ENCODE measurements at regions not wholly inside any gene's neighbourhood (a gene's known extent, or its start where the extent isn't known, plus 50 kb on each side); places are given as distances from the start of the nearest gene placed in this dataset.

DNA sequence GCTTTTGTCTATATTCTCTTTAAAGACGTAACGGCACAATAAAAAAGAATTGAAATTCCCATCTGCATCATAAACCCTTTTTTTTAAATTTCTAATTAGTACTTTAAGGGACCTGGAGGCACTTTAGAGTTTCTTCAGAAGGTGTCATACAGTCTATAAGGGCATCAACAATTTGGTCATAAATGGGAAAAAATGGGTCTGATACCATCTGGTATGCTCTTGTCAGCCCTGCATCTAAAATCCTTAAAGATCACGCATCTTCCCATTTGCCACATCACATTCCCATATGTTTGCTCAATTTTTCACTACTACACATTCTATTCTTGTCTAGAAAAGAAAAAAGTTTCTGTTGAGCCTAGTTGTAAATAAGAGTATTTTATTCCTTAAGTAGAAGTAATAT lies 53.8 kb downstream of the COX7C start:
- Mint-ChIP-seq H3K27me3 (peaks cover 1 to 2% of the 10 kb centered on the region in 2 donors), H3K4me1 (peaks cover 0 to 4% (median 0%) of the 10 kb centered on the region in 4 donors), H3K9me3 (no peaks in the 10 kb centered on the region), H3K4me3 (no peak overlapping the region), H3K36me3 (no peaks in the 10 kb centered on the region), H3K27ac (no peak overlapping the region)
- CTCF ChIA-PET (ENCODE audit: partially characterized antibody): no interaction called here
- Histone ChIP-seq H3K4me3 (ENCODE audit: low read length in 2 of 2) (no peak overlapping the region), H3K36me3 (ENCODE audit: insufficient read depth, low read length) (no peaks in the 10 kb centered on the region), H3K4me1 (ENCODE audit: insufficient read depth, low read length) (no peaks in the 10 kb centered on the region), H3K27me3 (ENCODE audit: insufficient read depth, low read length) (no peaks in the 10 kb centered on the region), H3K9me3 (ENCODE audit: control insufficient read depth in 1 of 2, low read length in 2 of 2) (no peaks in the 10 kb centered on the region), H3K27ac (ENCODE audit: low read depth, low read length) (no peak overlapping the region)
- POLR2A ChIA-PET (ENCODE audit: partially characterized antibody): no interaction called here
- no peak for DNase-seq
- intact Hi-C loops (cut with micrococcal nuclease): no loop called here

- Mint-ChIP-seq H3K27me3 (peaks cover 0 to 2% of the 10 kb centered on the region in 2 donors), H3K4me1 (no peaks in the 10 kb centered on the region), H3K4me3 (no peak overlapping the region), H3K36me3 (no peaks in the 10 kb centered on the region), H3K27ac (no peak overlapping the region), H3K9me3 (no peaks in the 10 kb centered on the region)
- POLR2A ChIA-PET (ENCODE audit: partially characterized antibody): no interaction called here
- intact Hi-C loops (cut with micrococcal nuclease): no loop called here
- CTCF ChIA-PET (ENCODE audit: partially characterized antibody): no interaction called here
- no peak overlapping the region for H3K27ac ChIP-seq (ENCODE audit: low read depth, low read length)
- no peaks in the 10 kb centered on the region for H3K27me3 ChIP-seq (ENCODE audit: insufficient read depth, low read length)
- no peak for DNase-seq
- no peaks in the 10 kb centered on the region for H3K4me1 ChIP-seq (ENCODE audit: insufficient read depth, low read length)
- H3K36me3 ChIP-seq (ENCODE audit: insufficient read depth, low read length): no peaks in the 10 kb centered on the region
- no peak overlapping the region for H3K4me3 ChIP-seq (ENCODE audit: low read length in 2 of 2)
- no peaks in the 10 kb centered on the region for H3K9me3 ChIP-seq (ENCODE audit: control insufficient read depth in 1 of 2, low read length in 2 of 2)
Observed at GRCh38 chr5:86674069-86674468, 56.3 kb downstream of the COX7C start.

DNA sequence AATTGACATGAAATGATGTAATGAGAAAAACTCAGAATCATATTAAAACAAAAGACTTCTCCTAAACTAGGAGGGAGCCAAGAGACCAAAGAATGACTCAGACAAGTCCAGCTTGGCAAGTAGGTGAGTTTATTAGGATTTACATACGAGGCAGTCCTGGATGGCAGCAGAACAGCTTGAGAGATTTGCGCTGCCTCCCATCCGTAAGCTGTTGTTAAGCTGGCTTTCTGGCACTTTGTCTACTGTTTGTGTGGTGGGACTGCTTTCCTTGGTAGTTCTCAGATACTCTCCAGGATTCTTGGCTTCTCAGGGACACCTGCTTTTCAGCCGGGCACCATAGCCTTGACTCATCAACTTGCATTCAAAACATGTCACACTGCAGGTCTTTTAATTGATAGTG lies 57.6 kb downstream of the COX7C start:
- no peak overlapping the region for H3K27ac Mint-ChIP-seq
- ChIA-PET CTCF (ENCODE audit: partially characterized antibody) (no interaction called here), POLR2A (ENCODE audit: partially characterized antibody) (no interaction called here)
- peaks cover 0 to 2% of the 10 kb centered on the region in 2 donors for H3K27me3 Mint-ChIP-seq
- no peak overlapping the region for H3K4me3 Mint-ChIP-seq
- no peaks in the 10 kb centered on the region for H3K9me3 Mint-ChIP-seq
- no peaks in the 10 kb centered on the region for H3K27me3 ChIP-seq (ENCODE audit: insufficient read depth, low read length)
- no peaks in the 10 kb centered on the region for H3K36me3 Mint-ChIP-seq
- intact Hi-C loops (cut with micrococcal nuclease): no loop called here
- no peak for DNase-seq
- H3K27ac ChIP-seq (ENCODE audit: low read depth, low read length): no peak overlapping the region
- no peaks in the 10 kb centered on the region for H3K36me3 ChIP-seq (ENCODE audit: insufficient read depth, low read length)
- H3K4me1 Mint-ChIP-seq: no peaks in the 10 kb centered on the region
- no peaks in the 10 kb centered on the region for H3K4me1 ChIP-seq (ENCODE audit: insufficient read depth, low read length)
- H3K4me3 ChIP-seq (ENCODE audit: low read length in 2 of 2): no peak overlapping the region
- H3K9me3 ChIP-seq (ENCODE audit: control insufficient read depth in 1 of 2, low read length in 2 of 2): no peaks in the 10 kb centered on the region

DNA sequence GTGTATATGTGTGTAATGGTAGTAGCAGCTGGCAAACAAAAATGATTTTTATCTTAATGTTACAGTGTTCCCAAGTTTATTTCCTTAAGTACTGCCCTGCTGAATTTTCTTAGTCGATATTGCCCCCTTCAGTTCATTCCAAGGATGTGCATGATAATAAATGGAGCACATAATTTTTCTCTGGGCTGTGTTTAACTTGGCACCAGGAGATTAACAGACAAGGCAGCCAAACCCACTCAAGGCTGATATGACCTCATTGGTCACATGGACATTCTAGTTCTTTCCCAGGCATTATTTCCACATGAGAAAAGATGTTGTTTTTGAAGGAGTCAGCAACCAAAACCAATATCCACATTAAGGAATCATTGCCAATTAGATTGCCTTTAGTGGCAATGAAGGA lies 61.8 kb downstream of the COX7C start:
- Mint-ChIP-seq H3K27ac (no peak overlapping the region), H3K4me1 (no peaks in the 10 kb centered on the region), H3K36me3 (no peaks in the 10 kb centered on the region), H3K9me3 (no peaks in the 10 kb centered on the region), H3K27me3 (peaks cover 7 to 9% of the 10 kb centered on the region in 2 donors), H3K4me3 (no peak overlapping the region)
- no peak overlapping the region for H3K4me3 ChIP-seq (ENCODE audit: low read length in 2 of 2)
- no peaks in the 10 kb centered on the region for H3K4me1 ChIP-seq (ENCODE audit: insufficient read depth, low read length)
- CTCF ChIA-PET (ENCODE audit: partially characterized antibody): interaction anchor here (1.5 kb wide), 1 partner anchor 10 kb away, joined by 5 read pairs; no protein-coding TSS in a partner anchor
- peak in 3 of 5 donors; percentile 6 to 28 (median 19) for DNase-seq
- intact Hi-C loops (cut with micrococcal nuclease): no loop called here
- POLR2A ChIA-PET (ENCODE audit: partially characterized antibody): no interaction called here
- H3K27me3 ChIP-seq (ENCODE audit: insufficient read depth, low read length): no peaks in the 10 kb centered on the region
- no peak overlapping the region for H3K27ac ChIP-seq (ENCODE audit: low read depth, low read length)
- no peaks in the 10 kb centered on the region for H3K9me3 ChIP-seq (ENCODE audit: control insufficient read depth in 1 of 2, low read length in 2 of 2)
- no peaks in the 10 kb centered on the region for H3K36me3 ChIP-seq (ENCODE audit: insufficient read depth, low read length)

DNA sequence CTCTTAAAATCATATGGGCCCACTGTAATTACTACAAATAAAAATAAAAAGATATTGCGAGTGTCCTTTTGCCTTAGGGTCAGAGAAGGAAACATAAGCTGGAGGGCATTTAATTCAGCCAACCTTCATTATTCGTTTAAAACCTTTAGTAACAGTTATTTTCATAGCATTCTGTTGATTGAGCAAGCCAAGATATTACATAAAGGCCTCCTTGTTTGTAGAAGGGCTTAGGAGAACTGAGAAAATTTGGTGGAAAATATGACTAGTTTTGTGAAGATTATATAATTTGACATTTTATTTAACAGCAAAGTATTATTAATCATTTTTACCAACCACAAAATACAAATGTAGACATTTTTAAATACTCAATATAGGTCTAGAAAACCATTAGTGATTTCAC lies 62.2 kb downstream of the COX7C start:
- Histone ChIP-seq H3K27me3 (ENCODE audit: insufficient read depth, low read length) (no peaks in the 10 kb centered on the region), H3K27ac (ENCODE audit: low read depth, low read length) (no peak overlapping the region), H3K4me1 (ENCODE audit: insufficient read depth, low read length) (no peaks in the 10 kb centered on the region), H3K9me3 (ENCODE audit: control insufficient read depth in 1 of 2, low read length in 2 of 2) (no peaks in the 10 kb centered on the region), H3K4me3 (ENCODE audit: low read length in 2 of 2) (no peak overlapping the region), H3K36me3 (ENCODE audit: insufficient read depth, low read length) (no peaks in the 10 kb centered on the region)
- Mint-ChIP-seq H3K4me1 (no peaks in the 10 kb centered on the region), H3K27ac (no peak overlapping the region), H3K9me3 (no peaks in the 10 kb centered on the region), H3K4me3 (no peak overlapping the region), H3K27me3 (peaks cover 7 to 9% of the 10 kb centered on the region in 2 donors), H3K36me3 (no peaks in the 10 kb centered on the region)
- CTCF ChIA-PET (ENCODE audit: partially characterized antibody): no interaction called here
- intact Hi-C loops (cut with micrococcal nuclease): no loop called here
- POLR2A ChIA-PET (ENCODE audit: partially characterized antibody): no interaction called here
- no peak for DNase-seq

DNA sequence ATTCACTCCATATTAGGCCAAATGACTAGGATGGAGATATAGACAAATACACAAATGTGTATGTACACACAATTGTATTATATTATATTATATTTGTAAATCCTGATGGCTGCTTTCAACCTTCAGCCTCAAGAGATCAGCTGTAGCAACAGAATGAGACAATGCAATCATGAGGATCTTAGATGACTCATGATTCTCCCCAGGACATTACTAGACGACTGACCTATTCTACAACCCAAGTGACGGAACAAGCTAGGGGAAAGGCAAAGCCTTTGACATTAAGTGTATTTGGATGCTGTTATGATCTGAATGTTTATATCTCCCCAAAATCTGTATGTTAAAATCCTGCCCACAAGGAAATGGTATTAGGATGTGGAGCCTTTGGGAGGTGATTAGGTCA lies 66.5 kb downstream of the COX7C start:
- ChIA-PET CTCF (ENCODE audit: partially characterized antibody) (no interaction called here), POLR2A (ENCODE audit: partially characterized antibody) (no interaction called here)
- Mint-ChIP-seq H3K27me3 (peaks cover 7 to 9% of the 10 kb centered on the region in 2 donors), H3K36me3 (no peaks in the 10 kb centered on the region), H3K9me3 (no peaks in the 10 kb centered on the region), H3K4me3 (no peak overlapping the region), H3K27ac (no peak overlapping the region), H3K4me1 (no peaks in the 10 kb centered on the region)
- no peak for DNase-seq
- no peaks in the 10 kb centered on the region for H3K4me1 ChIP-seq (ENCODE audit: insufficient read depth, low read length)
- H3K9me3 ChIP-seq (ENCODE audit: control insufficient read depth in 1 of 2, low read length in 2 of 2): no peaks in the 10 kb centered on the region
- H3K36me3 ChIP-seq (ENCODE audit: insufficient read depth, low read length): no peaks in the 10 kb centered on the region
- H3K27me3 ChIP-seq (ENCODE audit: insufficient read depth, low read length): no peaks in the 10 kb centered on the region
- no peak overlapping the region for H3K27ac ChIP-seq (ENCODE audit: low read depth, low read length)
- intact Hi-C loops (cut with micrococcal nuclease): no loop called here
- H3K4me3 ChIP-seq (ENCODE audit: low read length in 2 of 2): no peak overlapping the region

DNA sequence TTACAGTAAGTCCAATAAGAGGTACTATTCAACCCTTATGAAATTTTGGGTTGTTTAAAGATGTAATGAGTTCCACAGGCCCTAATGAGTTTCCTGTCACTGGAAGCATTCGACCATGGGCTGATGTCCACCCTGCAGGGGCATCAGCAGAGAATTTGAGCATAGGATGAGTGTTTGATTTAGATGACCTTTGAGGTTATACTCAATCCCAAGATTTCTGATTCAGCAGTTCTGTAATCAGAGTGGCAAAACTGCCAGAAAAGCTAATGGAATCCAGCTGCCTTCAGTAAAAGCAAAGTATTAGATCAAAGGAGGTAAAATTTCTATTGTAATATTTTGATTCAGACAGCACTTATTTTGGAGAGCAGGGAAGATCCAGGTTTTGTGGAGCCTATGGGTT lies 68.3 kb downstream of the COX7C start:
- no peaks in the 10 kb centered on the region for H3K4me1 ChIP-seq (ENCODE audit: insufficient read depth, low read length)
- no peaks in the 10 kb centered on the region for H3K9me3 ChIP-seq (ENCODE audit: control insufficient read depth in 1 of 2, low read length in 2 of 2)
- H3K9me3 Mint-ChIP-seq: no peaks in the 10 kb centered on the region
- H3K4me3 Mint-ChIP-seq: no peak overlapping the region
- no peak overlapping the region for H3K27ac ChIP-seq (ENCODE audit: low read depth, low read length)
- no peak overlapping the region for H3K4me3 ChIP-seq (ENCODE audit: low read length in 2 of 2)
- intact Hi-C loops (cut with micrococcal nuclease): no loop called here
- H3K27ac Mint-ChIP-seq: no peak overlapping the region
- H3K27me3 ChIP-seq (ENCODE audit: insufficient read depth, low read length): no peaks in the 10 kb centered on the region
- DNase-seq: no peak
- ChIA-PET CTCF (ENCODE audit: partially characterized antibody) (no interaction called here), POLR2A (ENCODE audit: partially characterized antibody) (no interaction called here)
- peaks cover 7 to 9% of the 10 kb centered on the region in 2 donors for H3K27me3 Mint-ChIP-seq
- H3K4me1 Mint-ChIP-seq: no peaks in the 10 kb centered on the region
- no peaks in the 10 kb centered on the region for H3K36me3 ChIP-seq (ENCODE audit: insufficient read depth, low read length)
- no peaks in the 10 kb centered on the region for H3K36me3 Mint-ChIP-seq

- CTCF ChIA-PET (ENCODE audit: partially characterized antibody): no interaction called here
- H3K4me1 Mint-ChIP-seq: no peaks in the 10 kb centered on the region
- DNase-seq: no peak
- H3K9me3 Mint-ChIP-seq: no peaks in the 10 kb centered on the region
- H3K4me3 ChIP-seq (ENCODE audit: low read length in 2 of 2): no peak overlapping the region
- H3K36me3 Mint-ChIP-seq: no peaks in the 10 kb centered on the region
- no peaks in the 10 kb centered on the region for H3K27me3 Mint-ChIP-seq
- POLR2A ChIA-PET (ENCODE audit: partially characterized antibody): no interaction called here
- no peaks in the 10 kb centered on the region for H3K9me3 ChIP-seq (ENCODE audit: control insufficient read depth in 1 of 2, low read length in 2 of 2)
- H3K4me1 ChIP-seq (ENCODE audit: insufficient read depth, low read length): no peaks in the 10 kb centered on the region
- H3K36me3 ChIP-seq (ENCODE audit: insufficient read depth, low read length): no peaks in the 10 kb centered on the region
- H3K4me3 Mint-ChIP-seq: no peak overlapping the region
- intact Hi-C loops (cut with micrococcal nuclease): no loop called here
- no peak overlapping the region for H3K27ac Mint-ChIP-seq
- H3K27ac ChIP-seq (ENCODE audit: low read depth, low read length): no peak overlapping the region
- H3K27me3 ChIP-seq (ENCODE audit: insufficient read depth, low read length): no peaks in the 10 kb centered on the region
Observed at GRCh38 chr5:86688406-86688805, 70.7 kb downstream of the COX7C start.

All from CD4-positive, alpha-beta memory T cell (primary cell).